Myocyte (in vitro differentiated cells): ENCODE measurements at regions not wholly inside any gene's neighbourhood (a gene's known extent, or its start where the extent isn't known, plus 50 kb on each side); places are given as distances from the start of the nearest gene placed in this dataset.

ENCODE experiments used
- DNase-seq: peaks from one replicate; pipeline ENCODE4 v3.0.0-alpha.2; 2012; ENCODE audit warnings: low read depth

DNA sequence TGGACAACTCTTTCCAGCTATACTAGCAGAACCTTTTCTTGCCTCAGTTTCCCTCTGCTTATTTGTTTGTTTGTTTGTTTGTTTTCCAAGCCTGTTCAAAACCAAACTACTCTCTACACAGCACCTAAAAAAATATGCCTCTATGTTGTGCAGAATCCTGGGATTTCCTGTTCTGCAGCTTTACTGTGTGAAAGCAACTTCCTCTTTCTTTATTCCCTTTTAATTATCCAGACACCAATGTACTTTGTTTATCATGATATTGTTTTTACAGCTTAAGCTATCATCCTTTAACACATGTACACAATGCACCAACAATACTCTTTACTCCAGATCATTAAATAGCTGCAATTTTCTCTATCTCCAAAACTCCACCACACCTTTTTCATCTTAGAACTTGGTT is 259.5 kb downstream of the EPHA4 start:
- DNase-seq, result no peak

DNA sequence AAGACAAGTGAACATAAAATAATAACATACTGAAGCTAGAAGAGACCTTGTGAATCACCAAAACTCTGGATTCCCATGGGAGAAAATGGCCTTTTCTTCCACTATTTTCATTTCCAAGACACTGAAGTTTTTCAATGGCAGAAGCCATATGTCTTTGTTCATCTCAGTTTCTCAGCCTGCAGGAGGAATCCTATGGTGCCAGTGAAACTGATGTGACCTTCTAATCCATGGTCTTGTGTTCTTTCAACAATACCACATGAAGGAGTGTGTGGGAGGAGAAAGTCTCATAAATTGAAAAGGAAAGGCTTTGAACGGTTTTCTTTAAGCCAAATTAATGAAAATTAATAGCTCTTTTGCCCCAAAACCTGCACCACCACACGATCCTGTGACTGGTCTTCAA is 257.3 kb downstream of the EPHA4 start:
- no peak for DNase-seq

- DNase-seq, result peak; percentile 73
These were observed 253.6 kb downstream of the EPHA4 start for GRCh38 chr2:221318376-221319130.

DNA sequence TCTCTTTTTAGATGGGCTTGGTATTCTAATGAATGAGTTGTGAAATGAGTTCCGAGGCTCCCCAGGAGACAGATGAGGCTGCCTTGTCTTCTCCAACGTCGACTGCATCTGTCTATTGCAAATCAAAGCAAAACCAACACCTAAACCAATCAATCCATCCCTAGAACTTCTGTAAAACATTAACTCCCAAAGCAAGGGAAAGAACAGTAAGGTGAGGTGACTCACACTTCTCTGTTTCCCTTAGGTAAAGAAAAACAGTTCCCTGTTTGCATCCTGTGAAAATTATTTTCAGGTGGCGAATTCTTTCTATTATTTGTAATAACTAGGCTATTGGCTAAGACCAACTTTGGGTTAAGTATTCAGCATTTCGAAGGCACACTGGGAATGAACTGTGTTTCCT is 249.4 kb downstream of the EPHA4 start:
- DNase-seq, result no peak

DNA sequence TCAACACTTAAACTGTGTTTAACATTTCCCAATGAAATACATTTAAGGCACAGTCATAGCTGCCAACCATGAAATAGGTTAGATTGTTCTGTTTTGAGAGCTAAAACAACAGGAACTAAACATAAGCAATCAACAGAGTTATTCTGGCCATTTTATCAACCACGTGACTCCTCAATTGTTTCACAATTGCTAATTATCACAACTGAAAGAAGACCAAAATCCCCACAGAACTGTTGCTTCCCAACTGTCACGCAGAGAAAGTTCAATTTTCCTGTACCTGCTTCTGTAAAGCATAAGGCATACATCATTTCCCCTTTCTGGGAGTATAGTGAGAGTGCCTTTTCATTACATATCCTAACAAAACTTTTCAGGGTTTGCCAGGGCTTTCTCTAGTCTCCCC is 248.6 kb downstream of the EPHA4 start:
- no peak for DNase-seq

DNA sequence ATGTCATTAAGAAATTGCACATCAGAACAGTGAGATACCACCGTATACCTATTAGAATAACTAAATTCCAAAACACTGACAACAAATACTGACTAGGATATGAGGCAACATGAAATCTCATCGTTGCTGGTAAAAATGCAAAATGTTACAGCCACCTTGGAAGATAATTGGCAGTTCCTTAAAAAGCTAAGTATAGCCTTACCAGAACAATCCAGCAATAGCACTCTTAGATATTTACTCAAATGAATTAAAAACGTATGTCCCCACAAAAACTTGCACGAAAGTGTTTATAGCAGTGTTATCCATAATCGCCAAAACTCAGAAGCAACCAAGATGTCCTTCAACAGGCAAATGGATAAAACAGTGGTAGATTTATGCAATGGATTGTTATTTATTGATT is 241.7 kb downstream of the EPHA4 start:
- no peak for DNase-seq

- no peak for DNase-seq
These were observed 237.5 kb downstream of the EPHA4 start for GRCh38 chr2:221334481-221335218.

DNA sequence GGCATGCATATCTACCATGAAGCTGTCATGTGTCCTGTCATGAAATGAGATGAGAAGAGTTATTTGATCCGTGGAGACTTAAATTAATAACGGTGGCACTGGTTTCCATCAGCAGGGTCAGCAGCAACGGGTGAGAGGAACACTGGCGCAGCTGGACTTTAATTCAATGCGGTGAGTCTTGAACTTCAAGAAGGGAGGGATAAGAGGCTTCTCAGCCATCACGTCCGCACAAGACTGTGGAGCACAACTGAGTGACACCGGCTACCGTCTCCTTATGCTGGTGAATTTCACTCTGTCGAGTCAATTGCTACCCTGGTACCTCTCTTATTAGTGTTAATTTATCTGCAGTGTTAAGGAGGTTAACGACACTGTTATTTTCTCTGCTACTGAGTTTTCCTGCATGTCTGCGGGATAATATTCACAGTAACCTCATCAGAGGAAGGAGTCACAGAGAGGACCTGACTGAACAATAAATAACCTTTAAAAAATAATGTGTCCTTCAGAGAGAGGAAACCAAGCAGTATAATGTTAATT is 236.8 kb downstream of the EPHA4 start:
- DNase-seq, result no peak

GRCh38 chr2:221336967-221337366 is 235.1 kb downstream of the EPHA4 start:
- no peak for DNase-seq

DNA sequence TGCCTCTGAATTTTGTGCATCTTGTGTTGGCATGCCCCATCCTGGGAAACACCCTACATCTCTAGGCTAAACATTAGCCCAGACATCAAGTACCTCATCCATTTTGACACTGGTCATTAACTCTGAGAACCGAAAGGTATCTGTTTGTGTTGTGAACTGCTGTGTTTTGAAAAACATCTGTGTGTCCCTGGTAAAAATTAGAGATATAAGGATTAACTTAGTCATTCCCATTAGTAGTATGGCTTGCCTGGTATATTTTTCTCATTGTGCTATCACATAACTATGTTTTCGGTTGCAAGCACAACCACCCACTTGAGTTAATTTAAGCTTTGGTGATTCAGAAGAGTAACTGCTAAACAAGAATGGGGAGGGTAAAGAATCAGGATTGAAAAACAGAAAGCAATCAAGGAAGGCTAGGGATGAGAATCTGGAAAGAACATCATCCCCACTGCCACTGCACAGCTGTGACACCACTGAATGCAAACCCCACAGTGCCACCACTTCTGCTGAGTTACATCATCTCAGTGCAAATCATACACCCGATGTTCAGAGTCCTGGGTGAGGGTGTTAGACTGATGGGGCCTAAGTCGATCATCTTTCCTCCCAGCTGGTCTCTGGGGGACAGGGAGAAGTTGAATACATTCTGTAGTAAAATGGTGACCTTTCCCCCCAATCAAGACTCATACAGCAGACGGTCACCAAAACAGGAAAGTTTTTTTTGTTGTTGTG is 234.0 kb downstream of the EPHA4 start:
- DNase-seq, result no peak

DNA sequence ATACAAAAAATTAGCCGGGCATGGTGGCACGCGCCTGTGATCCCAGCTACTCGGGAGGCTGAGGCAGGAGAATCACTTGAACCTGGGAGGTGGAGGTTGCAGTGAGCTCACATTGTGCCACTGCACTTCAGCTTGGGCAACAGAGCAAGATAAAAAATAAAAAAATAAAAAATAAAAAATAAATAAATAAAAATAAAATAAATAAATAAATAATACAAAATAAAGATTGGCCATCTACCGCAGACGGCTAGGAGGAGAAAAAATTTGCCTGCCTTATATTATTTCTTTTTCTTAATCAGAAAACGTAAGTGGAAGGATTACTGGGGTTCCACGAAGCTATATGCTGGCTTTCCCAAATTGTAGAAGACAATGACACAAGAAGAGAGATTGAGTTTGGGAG is 229.7 kb downstream of the EPHA4 start:
- DNase-seq, result no peak

DNA sequence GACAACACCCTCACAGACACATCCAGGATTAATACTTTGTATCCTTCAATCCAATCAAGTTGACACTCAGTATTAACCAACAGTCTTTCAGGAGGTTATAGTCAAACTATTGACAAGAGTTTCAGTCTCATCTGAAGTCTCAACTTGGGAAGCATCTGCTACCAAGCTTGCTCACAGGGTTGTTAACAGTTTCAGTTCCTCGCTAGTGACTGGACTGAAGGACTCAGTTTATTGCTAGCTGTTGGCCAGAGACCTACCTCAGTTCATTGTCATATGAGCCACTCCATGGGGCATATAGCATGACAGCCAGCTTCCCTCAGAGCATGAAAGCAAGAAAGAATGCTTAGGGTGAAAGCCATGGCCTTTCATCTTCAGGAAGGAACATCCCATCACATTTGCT is 228.6 kb downstream of the EPHA4 start:
- no peak for DNase-seq

DNA sequence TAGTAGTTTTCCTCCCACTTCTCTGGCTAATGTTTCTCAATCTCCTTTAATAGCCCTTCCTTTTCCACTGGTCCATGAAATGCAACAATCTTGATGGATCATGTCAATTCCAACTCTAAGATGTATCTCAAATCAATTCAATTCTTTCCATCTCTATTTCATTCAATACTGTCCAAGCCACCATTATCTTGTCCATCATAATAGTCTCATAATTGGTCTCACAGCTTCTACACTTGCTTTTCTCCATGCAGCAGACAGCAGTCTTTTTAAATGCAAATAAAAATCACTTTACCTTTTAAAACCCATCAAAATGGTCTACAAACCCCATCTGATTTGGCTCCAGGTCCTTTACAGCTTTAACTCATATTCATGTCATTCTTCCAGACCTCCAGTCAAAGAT is 226.6 kb downstream of the EPHA4 start:
- no peak for DNase-seq

DNA sequence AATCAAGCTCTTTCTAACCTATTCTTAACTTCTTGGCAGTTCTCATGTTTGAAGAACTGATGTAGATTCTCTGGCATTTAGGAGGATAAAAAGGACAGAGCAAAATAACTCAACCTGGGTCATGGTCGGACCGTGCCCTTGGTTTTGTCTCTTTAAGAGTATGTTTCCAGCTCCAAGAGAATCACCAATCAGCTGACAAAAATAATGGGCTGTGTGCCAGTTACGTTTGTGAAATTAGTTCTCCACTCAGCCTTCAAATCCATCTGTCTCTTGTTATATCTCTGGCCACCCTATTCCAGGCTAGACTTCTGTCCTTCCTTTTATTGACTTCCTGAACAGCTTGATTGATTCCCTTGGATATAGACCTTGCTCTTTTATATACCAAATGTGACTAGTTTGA is 225.7 kb downstream of the EPHA4 start:
- DNase-seq, result no peak

DNA sequence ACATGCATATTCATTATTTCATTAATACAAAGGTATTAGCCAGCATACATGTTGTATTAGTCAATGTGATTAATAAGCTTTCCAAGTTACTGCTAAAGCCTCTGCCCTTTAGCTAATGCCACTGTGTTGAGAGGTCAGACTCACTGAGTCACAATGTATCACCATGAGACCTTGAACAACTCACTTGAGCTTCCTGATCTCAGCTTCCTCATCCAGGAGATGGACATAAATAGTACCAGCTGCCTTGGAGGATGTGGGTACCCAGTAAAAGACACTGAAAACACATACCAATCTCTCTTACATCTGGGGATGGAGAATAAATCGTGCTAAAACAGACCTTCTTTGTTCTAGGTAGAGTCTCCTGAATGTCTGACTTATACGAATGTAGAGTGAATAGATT is 224.6 kb downstream of the EPHA4 start:
- no peak for DNase-seq

- DNase-seq, result peak; percentile 62
These were observed 221.5 kb downstream of the EPHA4 start for GRCh38 chr2:221350616-221351015.

- DNase-seq, result no peak
These were observed 218.9 kb downstream of the EPHA4 start for GRCh38 chr2:221353201-221353600.

- DNase-seq, result no peak
These were observed 211.8 kb downstream of the EPHA4 start for GRCh38 chr2:221360312-221360711.

DNA sequence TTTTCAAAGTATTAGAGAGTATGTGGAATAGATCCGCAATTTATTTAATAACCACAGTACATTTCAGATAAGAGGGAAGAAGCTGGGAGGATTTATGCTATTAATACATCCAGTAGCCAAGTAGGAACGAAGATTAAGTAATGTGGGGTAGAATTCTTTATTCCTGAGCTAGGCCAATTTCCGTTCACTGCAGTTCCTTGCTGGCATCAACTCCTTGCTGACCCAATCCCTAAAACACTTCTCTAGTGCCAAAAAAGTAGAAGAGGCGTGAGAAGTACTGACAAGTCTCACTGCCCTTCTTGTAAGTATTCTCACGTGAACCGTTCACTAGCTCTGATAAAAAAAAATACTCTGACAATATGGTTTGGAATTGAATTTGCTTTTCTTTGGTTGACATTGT is 211.4 kb downstream of the EPHA4 start:
- DNase-seq, result no peak

DNA sequence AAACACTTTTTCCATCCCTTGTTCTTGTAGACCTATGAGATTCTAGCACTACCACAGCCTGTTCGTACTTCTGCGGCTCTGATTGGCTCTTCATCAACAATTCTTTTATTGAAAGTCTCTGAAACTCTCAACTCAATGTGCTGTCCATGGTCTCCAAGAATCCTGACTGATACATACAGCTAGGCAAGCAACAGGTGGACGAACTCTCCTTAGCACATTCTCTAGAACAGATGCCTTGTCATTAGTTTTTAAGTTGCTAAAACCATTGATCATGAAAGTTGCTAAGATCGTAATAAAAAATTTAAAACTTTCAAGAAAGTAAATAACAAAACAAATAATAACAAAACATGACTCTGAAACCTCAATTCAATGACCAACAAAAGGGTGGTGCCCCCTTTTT is 210.5 kb downstream of the EPHA4 start:
- DNase-seq, result no peak

DNA sequence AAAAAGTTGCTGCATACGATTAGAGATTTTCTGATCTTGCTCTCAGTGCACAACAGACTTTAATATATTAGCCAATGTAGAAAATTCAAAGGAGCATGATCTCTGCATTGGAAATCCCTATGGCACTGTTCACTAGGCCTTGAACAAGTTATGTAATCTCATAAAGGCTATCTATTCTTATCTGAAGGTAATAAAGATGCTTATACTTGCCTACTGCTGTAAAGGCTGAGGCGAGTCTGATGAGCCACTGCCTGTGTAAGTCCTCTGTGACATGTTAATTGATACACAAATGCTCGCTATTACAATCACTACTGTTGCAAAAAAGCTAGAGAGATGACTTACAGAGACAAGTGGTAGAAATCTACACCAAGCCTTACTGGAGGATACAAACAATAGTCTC is 207.4 kb downstream of the EPHA4 start:
- no peak for DNase-seq
